ENCODE measurements at regions not wholly inside any gene's neighbourhood (a gene's known extent, or its start where the extent isn't known, plus 50 kb on each side); places are given as distances from the start of the nearest gene placed in this dataset.

DNA sequence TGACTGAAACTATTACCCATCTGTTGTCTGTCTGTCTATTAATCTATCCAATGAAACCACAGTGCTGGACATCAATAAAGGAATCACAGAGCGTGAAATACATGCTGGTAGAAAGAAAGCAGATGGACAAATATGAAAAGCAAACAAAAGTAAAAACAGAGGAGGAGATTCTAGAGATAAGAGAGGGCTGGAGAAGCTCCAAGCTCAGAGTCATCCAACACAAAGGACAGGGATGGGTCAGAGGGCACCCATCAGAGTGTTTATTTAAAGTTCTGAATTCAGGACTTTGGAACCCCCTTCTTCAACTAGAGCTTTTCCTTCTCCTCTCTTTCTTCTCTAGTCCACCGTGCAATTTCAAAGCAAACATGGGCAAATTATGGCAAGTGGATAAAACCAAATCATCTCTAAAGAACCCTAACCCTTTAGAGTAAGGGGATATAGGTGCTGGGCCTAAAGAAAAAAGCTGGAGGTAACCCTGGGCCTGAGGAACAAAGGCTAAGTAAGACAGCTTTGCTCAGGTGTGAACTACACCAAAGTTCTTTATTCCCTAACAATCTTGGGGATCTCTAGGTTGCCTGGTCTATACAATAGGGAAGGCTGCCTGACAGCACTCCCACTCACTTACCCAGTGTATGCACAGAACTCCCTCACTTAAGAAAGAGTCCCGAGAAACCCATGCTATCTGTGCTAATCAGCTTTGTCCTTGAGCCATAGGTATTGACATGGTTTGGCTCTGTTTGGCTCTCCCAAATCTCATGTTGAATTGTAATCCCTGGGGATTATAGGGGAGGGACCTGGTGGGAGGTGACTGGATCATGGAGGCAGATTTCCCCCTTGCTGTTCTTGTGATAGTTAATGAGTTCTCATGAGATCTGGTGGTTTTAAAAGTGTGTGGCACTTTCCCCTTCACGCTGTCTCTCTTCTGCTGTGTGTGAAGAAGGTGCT is 97.0 kb downstream of the BAMBI start:
- 84% methylated on average over 4 of the region's 4 CpGs for WGBS
- no peaks in the 10 kb centered on the region for H3K4me1 ChIP-seq
- no peak overlapping the region for H3K4me3 ChIP-seq
- no peak overlapping the region for H3K27ac ChIP-seq (replicated peaks in 1 of 4)
- no peaks in the 10 kb centered on the region for H3K9me3 ChIP-seq
- TF ChIP-seq EP300 (IDR thresholded peaks at IDR 0.05) (no peak), POLR2AphosphoS5 (IDR thresholded peaks at IDR 0.05) (no peak), POLR2A (IDR thresholded peaks at IDR 0.05; ENCODE audit: low read depth) (no peak)
- TF ChIP-seq, protein P1, sequence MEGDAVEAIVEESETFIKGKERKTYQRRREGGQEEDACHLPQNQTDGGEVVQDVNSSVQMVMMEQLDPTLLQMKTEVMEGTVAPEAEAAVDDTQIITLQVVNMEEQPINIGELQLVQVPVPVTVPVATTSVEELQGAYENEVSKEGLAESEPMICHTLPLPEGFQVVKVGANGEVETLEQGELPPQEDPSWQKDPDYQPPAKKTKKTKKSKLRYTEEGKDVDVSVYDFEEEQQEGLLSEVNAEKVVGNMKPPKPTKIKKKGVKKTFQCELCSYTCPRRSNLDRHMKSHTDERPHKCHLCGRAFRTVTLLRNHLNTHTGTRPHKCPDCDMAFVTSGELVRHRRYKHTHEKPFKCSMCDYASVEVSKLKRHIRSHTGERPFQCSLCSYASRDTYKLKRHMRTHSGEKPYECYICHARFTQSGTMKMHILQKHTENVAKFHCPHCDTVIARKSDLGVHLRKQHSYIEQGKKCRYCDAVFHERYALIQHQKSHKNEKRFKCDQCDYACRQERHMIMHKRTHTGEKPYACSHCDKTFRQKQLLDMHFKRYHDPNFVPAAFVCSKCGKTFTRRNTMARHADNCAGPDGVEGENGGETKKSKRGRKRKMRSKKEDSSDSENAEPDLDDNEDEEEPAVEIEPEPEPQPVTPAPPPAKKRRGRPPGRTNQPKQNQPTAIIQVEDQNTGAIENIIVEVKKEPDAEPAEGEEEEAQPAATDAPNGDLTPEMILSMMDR (IDR thresholded peaks at IDR 0.05), result no peak
- no peak for DNase-seq (ENCODE audit: extremely low spot score)
- H3K36me3 ChIP-seq, result no peaks in the 10 kb centered on the region
- H3K27me3 ChIP-seq, result no peaks in the 10 kb centered on the region
- intact Hi-C loops (cut with DNase I), result no loop called here

DNA sequence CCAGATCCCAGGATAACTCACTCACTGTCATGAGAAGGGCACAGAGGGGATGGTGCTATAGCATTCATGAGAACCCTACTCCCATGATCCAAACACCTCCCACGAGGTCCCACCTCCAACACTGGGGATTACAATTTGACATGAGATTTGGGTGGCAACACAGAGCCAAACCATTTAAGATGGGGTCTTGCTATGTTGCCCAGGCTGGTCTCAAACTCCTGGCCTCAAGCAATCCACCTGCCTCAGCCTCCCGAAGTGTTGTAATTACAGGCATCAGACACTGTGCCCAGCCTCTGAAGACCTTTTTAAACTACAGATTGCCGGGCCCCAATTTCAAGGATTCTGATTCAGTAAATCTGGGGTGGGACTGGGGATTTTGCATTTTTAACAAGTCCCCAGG is 98.5 kb downstream of the BAMBI start:
- Histone ChIP-seq H3K27ac (replicated peaks in 1 of 4) (no peak overlapping the region), H3K4me1 (no peaks in the 10 kb centered on the region), H3K27me3 (no peaks in the 10 kb centered on the region), H3K4me3 (no peak overlapping the region), H3K9me3 (no peaks in the 10 kb centered on the region), H3K36me3 (no peaks in the 10 kb centered on the region)
- no peak for DNase-seq (ENCODE audit: extremely low spot score)
- intact Hi-C loops (cut with DNase I), result no loop called here
- TF ChIP-seq EP300 (IDR thresholded peaks at IDR 0.05), result no peak
- TF ChIP-seq POLR2AphosphoS5 (IDR thresholded peaks at IDR 0.05), result no peak
- no peak for TF ChIP-seq POLR2A (IDR thresholded peaks at IDR 0.05; ENCODE audit: low read depth)
- TF ChIP-seq, protein P1 (IDR thresholded peaks at IDR 0.05), result no peak
- 100% methylated on average over 1 of the region's 3 CpGs for WGBS

DNA sequence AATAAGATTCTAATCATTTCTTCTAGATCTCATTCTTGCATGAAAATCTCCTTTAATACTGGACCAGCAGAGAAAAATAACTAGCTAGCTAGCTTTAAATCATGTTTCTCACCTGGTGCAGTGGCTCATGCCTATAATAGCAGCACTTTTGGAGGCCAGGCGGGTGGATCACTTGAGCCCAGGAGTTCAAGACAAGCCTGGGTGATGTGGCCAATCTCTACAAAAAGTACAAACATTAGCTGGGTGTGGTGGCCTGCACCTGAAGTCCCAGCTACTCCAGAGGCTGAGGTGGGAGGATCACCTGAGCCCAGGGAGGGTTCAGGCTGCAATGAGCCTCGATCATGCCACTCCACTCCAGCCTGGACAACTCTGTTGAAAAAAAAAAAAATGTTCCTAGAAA is 99.2 kb downstream of the BAMBI start:
- no peak overlapping the region for H3K27ac ChIP-seq (replicated peaks in 1 of 4)
- H3K4me1 ChIP-seq, result no peaks in the 10 kb centered on the region
- TF ChIP-seq POLR2A (IDR thresholded peaks at IDR 0.05; ENCODE audit: low read depth) (no peak), POLR2AphosphoS5 (IDR thresholded peaks at IDR 0.05) (no peak), EP300 (IDR thresholded peaks at IDR 0.05) (no peak)
- TF ChIP-seq, protein P1 (IDR thresholded peaks at IDR 0.05), result no peak
- H3K4me3 ChIP-seq, result no peak overlapping the region
- WGBS, result 95% methylated on average over 2 of the region's 2 CpGs
- no peaks in the 10 kb centered on the region for H3K36me3 ChIP-seq
- H3K27me3 ChIP-seq, result no peaks in the 10 kb centered on the region
- H3K9me3 ChIP-seq, result no peaks in the 10 kb centered on the region
- intact Hi-C loops (cut with DNase I), result no loop called here
- no peak for DNase-seq (ENCODE audit: extremely low spot score)

DNA sequence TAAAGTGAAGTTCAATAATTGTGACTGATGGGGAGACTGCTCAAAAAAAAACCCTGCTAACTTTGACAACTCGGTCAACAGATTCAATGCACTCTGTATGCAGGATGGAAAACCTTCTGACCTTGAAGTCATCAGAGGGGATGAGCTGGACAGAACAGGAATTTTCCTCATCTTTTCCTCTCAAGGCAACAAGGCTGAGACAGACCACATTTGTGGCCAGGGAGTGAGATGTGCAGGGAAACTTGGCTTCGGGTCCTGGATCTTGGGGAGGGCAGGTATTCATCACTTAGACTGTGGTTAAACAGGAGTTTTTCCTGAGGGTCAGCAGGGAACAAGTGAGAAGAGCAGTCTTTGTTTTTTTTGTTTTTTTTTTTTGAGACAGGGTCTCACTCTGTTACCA is 100.6 kb downstream of the BAMBI start:
- DNase-seq (ENCODE audit: extremely low spot score), result no peak
- no peaks in the 10 kb centered on the region for H3K27me3 ChIP-seq
- no peaks in the 10 kb centered on the region for H3K9me3 ChIP-seq
- H3K27ac ChIP-seq (replicated peaks in 1 of 4), result no peak overlapping the region
- no peaks in the 10 kb centered on the region for H3K36me3 ChIP-seq
- intact Hi-C loops (cut with DNase I), result no loop called here
- H3K4me3 ChIP-seq, result no peak overlapping the region
- 83% methylated on average over 2 of the region's 2 CpGs for WGBS
- no peaks in the 10 kb centered on the region for H3K4me1 ChIP-seq
- no peak for TF ChIP-seq POLR2A (IDR thresholded peaks at IDR 0.05; ENCODE audit: low read depth)
- TF ChIP-seq EP300 (IDR thresholded peaks at IDR 0.05), result no peak
- no peak for TF ChIP-seq POLR2AphosphoS5 (IDR thresholded peaks at IDR 0.05)
- TF ChIP-seq, protein P1 (IDR thresholded peaks at IDR 0.05), result no peak
